Caco-2 (cell line): ENCODE measurements at regions not wholly inside any gene's neighbourhood (a gene's known extent, or its start where the extent isn't known, plus 50 kb on each side); places are given as distances from the start of the nearest gene placed in this dataset.

Source experiments
- BruUV-seq: library from RNA; stranded (reverse); fragments of 400-500 nt; replicated peaks from 2 replicates; lab custom pipeline; 2021; lab: Mats Ljungman, UMichigan
- CTCF ChIA-PET: fragments of 300-600 bp; sonication (Branson Sonifier 250); formaldehyde crosslinking; loops from one replicate; lab custom pipeline; 2022; ENCODE audit warnings: antibody characterized with exemption; lab: Charles Lee
- POLR2A ChIA-PET: fragments of 300-600 bp; sonication (Branson Sonifier 250); formaldehyde crosslinking; loops from one replicate; lab custom pipeline; 2022; ENCODE audit warnings: antibody characterized with exemption; lab: Charles Lee
- DNase-seq, 2 experiments: peaks; one replicate each; pipeline versions ENCODE4 v3.0.0 to v3.0.0-alpha.2; 2020 to 2022
- H3K27me3 ChIP-seq: replicated peaks from 2 replicates; pipeline ENCODE4 v1.6.0; 2011; ENCODE audit warnings: low read length; ENCODE audit not compliant: control insufficient read depth, insufficient read depth
- H3K36me3 ChIP-seq: 2 replicates; pipeline ENCODE4 v1.5.1; 2011; ENCODE audit warnings: low read length; ENCODE audit not compliant: control insufficient read depth, insufficient read depth
- H3K4me1 ChIP-seq: fragments of 250-450 bp; sonication (Bioruptor Pico); 2 replicates; pipeline ENCODE4 v1.5.1; 2020; ENCODE audit warnings: mild to moderate bottlenecking
- H3K4me3 ChIP-seq: 2 replicates; pipeline ENCODE4 v1.5.1; 2011; ENCODE audit warnings: low read depth, mild to moderate bottlenecking, control low read depth, low read length
- H3K9me3 ChIP-seq: fragments of 250-450 bp; sonication (Bioruptor Pico); 2 replicates; pipeline ENCODE4 v1.5.1; 2020; ENCODE audit warnings: mild to moderate bottlenecking, moderate library complexity
- H3K27ac Mint-ChIP-seq: one replicate; pipeline ENCODE4 v1.8.0; 2022; ENCODE audit warnings: mixed read lengths; ENCODE audit not compliant: unreplicated experiment
- H3K27me3 Mint-ChIP-seq: one replicate; pipeline ENCODE4 v1.8.0; 2022; ENCODE audit warnings: mixed read lengths; ENCODE audit not compliant: insufficient read depth, unreplicated experiment
- H3K36me3 Mint-ChIP-seq: one replicate; pipeline ENCODE4 v1.8.0; 2022; ENCODE audit warnings: mild to moderate bottlenecking, mixed read lengths; ENCODE audit not compliant: insufficient read depth, unreplicated experiment
- H3K4me1 Mint-ChIP-seq: one replicate; pipeline ENCODE4 v1.8.0; 2022; ENCODE audit warnings: low read depth, mixed read lengths; ENCODE audit not compliant: unreplicated experiment
- H3K4me3 Mint-ChIP-seq: one replicate; pipeline ENCODE4 v1.8.0; 2022; ENCODE audit warnings: mild to moderate bottlenecking, moderate library complexity, mixed read lengths; ENCODE audit not compliant: unreplicated experiment
- H3K9me3 Mint-ChIP-seq: one replicate; pipeline ENCODE4 v1.8.0; 2022; ENCODE audit warnings: mixed read lengths; ENCODE audit not compliant: unreplicated experiment
- intact Hi-C: fragments of 100-400 bp; cut with micrococcal nuclease; formaldehyde crosslinking; loops from one replicate; pipeline ENCODE4 v1.10.0; 2022; ENCODE audit not compliant: unreplicated experiment
- TF ChIP-seq, protein P1 (sequence below), 2 experiments: fragments of 200-600 bp in 1 of 2; IDR thresholded peaks; 1 replicate in 1 of 2; 2 replicates in 1 of 2; pipeline versions ENCODE4 v1.5.1 to v1.8.0; 2011 to 2022; ENCODE audit warnings: antibody characterized with exemption in 1 of 2, control low read depth in 1 of 2, inconsistent platforms in 1 of 2, low read depth in 1 of 2, low read length in 1 of 2, mild to moderate bottlenecking in 1 of 2, moderate library complexity in 1 of 2; ENCODE audit not compliant: insufficient read depth in 1 of 2, severe bottlenecking in 1 of 2, unreplicated experiment in 1 of 2

DNA sequence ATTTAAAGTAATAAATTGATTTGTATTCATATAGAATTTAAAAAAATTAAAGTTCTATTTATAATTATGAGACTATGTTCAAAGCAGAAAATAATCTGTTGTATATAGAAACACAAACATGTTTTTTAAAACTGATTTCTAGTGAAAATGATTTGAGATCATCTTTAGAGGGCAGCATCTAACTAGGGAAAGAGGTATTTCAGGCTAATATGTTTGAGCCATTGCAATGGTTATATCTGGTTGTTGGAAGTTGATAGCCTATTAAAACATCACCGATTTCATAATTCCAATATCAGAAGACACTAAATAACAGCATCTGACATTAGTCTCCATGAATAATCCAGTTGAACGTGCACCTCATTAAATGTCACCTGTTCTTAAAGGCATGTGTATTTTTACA is 79.8 kb upstream of the SLITRK6 start:
- no peaks in the 10 kb centered on the region for H3K36me3 Mint-ChIP-seq
- H3K27me3 ChIP-seq: no peaks in the 10 kb centered on the region
- H3K4me1 ChIP-seq: no peaks in the 10 kb centered on the region
- H3K27me3 Mint-ChIP-seq: peaks cover 3% of the 10 kb centered on the region
- no peak overlapping the region for H3K4me3 Mint-ChIP-seq
- BruUV-seq: no TSS peak
- no peaks in the 10 kb centered on the region for H3K4me1 Mint-ChIP-seq
- no peak overlapping the region for H3K4me3 ChIP-seq
- ChIA-PET CTCF (no interaction called here), POLR2A (no interaction called here)
- H3K9me3 ChIP-seq: no peaks in the 10 kb centered on the region
- DNase-seq: no peak
- TF ChIP-seq, protein P1, sequence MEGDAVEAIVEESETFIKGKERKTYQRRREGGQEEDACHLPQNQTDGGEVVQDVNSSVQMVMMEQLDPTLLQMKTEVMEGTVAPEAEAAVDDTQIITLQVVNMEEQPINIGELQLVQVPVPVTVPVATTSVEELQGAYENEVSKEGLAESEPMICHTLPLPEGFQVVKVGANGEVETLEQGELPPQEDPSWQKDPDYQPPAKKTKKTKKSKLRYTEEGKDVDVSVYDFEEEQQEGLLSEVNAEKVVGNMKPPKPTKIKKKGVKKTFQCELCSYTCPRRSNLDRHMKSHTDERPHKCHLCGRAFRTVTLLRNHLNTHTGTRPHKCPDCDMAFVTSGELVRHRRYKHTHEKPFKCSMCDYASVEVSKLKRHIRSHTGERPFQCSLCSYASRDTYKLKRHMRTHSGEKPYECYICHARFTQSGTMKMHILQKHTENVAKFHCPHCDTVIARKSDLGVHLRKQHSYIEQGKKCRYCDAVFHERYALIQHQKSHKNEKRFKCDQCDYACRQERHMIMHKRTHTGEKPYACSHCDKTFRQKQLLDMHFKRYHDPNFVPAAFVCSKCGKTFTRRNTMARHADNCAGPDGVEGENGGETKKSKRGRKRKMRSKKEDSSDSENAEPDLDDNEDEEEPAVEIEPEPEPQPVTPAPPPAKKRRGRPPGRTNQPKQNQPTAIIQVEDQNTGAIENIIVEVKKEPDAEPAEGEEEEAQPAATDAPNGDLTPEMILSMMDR (IDR thresholded peaks at IDR 0.05; ENCODE audit: insufficient read depth in 1 of 2, low read depth in 1 of 2, low read length in 1 of 2, severe bottlenecking in 1 of 2, unreplicated experiment in 1 of 2): no peak
- no peaks in the 10 kb centered on the region for H3K36me3 ChIP-seq
- intact Hi-C loops: no loop called here
- H3K27ac Mint-ChIP-seq: no peak overlapping the region
- no peaks in the 10 kb centered on the region for H3K9me3 Mint-ChIP-seq

DNA sequence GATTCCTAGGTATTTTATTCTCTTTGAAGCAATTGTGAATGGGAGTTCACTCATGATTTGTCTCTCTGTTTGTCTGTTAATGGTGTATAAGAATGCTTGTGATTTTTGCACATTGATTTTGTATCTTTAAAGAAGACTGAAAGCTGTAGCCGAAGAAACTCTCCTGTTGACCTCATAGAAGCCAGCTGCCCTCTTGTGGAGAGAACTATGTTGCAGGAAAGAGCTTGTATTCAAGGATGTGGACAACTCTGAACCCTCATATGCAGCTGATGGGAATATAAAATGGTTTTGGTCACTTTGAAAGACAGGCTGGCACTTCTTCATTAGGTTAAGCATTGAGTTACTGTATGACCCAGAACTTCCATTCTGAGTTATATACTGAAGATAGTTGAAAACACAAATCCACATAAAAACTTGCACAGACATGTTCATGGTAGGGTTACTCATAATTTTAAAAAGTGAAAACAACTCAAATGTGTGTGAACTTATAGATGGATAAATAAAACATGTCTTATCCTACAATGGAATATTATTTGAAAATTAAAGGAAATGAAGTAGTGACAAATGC is 65.8 kb upstream of the SLITRK6 start:
- Histone ChIP-seq H3K36me3 (no peaks in the 10 kb centered on the region), H3K9me3 (no peaks in the 10 kb centered on the region), H3K4me3 (no peak overlapping the region), H3K27me3 (no peaks in the 10 kb centered on the region), H3K4me1 (no peaks in the 10 kb centered on the region)
- Mint-ChIP-seq H3K36me3 (no peaks in the 10 kb centered on the region), H3K27ac (no peak overlapping the region), H3K27me3 (no peaks in the 10 kb centered on the region), H3K9me3 (no peaks in the 10 kb centered on the region), H3K4me3 (no peak overlapping the region), H3K4me1 (no peaks in the 10 kb centered on the region)
- CTCF ChIA-PET: no interaction called here
- TF ChIP-seq, protein P1 (IDR thresholded peaks at IDR 0.05; ENCODE audit: insufficient read depth in 1 of 2, low read depth in 1 of 2, low read length in 1 of 2, severe bottlenecking in 1 of 2, unreplicated experiment in 1 of 2): peak; percentile 25 to 75
- intact Hi-C loops: loop anchor here (1.0 kb wide), 2 partner anchors 969 to 1021 kb away; no protein-coding TSS in a partner anchor
- BruUV-seq: no TSS peak
- POLR2A ChIA-PET: no interaction called here
- peak in 1 of 2 experiments; percentile 31 for DNase-seq

DNA sequence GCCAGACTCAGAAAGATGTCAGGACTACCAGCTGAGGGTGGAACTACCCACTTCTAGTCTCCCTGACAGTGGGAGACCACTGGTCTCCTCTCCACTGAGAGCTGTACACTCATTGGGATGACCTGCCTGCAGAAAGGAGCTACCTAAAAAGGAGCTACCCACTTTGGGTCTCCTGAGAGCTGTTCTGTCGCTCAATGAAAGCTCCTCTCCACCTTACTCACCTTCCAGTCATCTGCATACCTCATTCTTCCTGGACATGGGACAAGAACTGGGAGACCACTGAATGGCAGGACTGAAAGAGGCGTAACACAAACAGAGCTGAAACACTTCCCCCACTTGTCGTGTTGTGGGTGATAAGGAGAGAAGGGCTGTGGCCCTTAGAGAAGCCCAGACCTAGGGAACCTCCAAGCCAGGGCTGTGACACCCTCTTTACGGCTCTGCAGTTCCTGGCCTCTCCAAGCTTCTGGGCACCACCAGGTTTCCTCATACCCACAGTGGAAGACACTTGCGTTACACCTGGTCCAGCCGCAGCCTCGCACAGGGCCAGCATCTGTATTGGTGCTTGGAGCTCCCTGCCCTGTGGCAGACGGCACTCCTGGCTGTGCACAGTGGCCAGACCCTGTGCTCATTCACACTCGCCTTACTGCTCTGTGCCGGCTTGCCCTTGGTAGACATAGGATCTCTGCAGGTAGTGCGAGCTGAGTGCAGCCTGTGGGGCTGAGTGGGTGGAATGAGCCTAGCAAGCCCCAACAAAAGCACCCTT is 54.9 kb upstream of the SLITRK6 start:
- POLR2A ChIA-PET: no interaction called here
- no peaks in the 10 kb centered on the region for H3K27me3 Mint-ChIP-seq
- H3K4me3 ChIP-seq: no peak overlapping the region
- H3K9me3 Mint-ChIP-seq: peaks cover 20% of the 10 kb centered on the region
- no peaks in the 10 kb centered on the region for H3K4me1 ChIP-seq
- DNase-seq: no peak
- no peaks in the 10 kb centered on the region for H3K36me3 ChIP-seq
- no TSS peak for BruUV-seq
- H3K4me1 Mint-ChIP-seq: no peaks in the 10 kb centered on the region
- CTCF ChIA-PET: no interaction called here
- TF ChIP-seq, protein P1 (IDR thresholded peaks at IDR 0.05; ENCODE audit: insufficient read depth in 1 of 2, low read depth in 1 of 2, low read length in 1 of 2, severe bottlenecking in 1 of 2, unreplicated experiment in 1 of 2): no peak
- peaks cover 9% of the 10 kb centered on the region; the same call in 1 of the 2 replicates for H3K9me3 ChIP-seq
- intact Hi-C loops: no loop called here
- H3K27me3 ChIP-seq: no peaks in the 10 kb centered on the region
- no peak overlapping the region for H3K4me3 Mint-ChIP-seq
- H3K36me3 Mint-ChIP-seq: no peaks in the 10 kb centered on the region
- H3K27ac Mint-ChIP-seq: no peak overlapping the region
